ENCODE measurements at regions not wholly inside any gene's neighbourhood (a gene's known extent, or its start where the extent isn't known, plus 50 kb on each side); places are given as distances from the start of the nearest gene placed in this dataset.

GRCh38 chr1:73803380-73803779 is 394.6 kb downstream of the LRRIQ3 start:
- H3K27ac ChIP-seq = no peak overlapping the region
- H3K9me3 ChIP-seq = no peaks in the 10 kb centered on the region
- no peaks in the 10 kb centered on the region for H3K36me3 ChIP-seq
- no peak overlapping the region for H3K4me3 ChIP-seq
- H3K4me1 ChIP-seq = no peaks in the 10 kb centered on the region
- no peak for DNase-seq (ENCODE audit: low spot score)
- H3K27me3 ChIP-seq = no peaks in the 10 kb centered on the region
- TF ChIP-seq CTCF (IDR thresholded peaks at IDR 0.05) = no peak

GRCh38 chr1:73801912-73802429 is 396.0 kb downstream of the LRRIQ3 start:
- H3K27ac ChIP-seq = no peak overlapping the region
- H3K4me3 ChIP-seq = no peak overlapping the region
- DNase-seq (ENCODE audit: low spot score) = no peak
- TF ChIP-seq CTCF (IDR thresholded peaks at IDR 0.05) = no peak
- no peaks in the 10 kb centered on the region for H3K9me3 ChIP-seq
- H3K4me1 ChIP-seq = no peaks in the 10 kb centered on the region
- no peaks in the 10 kb centered on the region for H3K36me3 ChIP-seq
- no peaks in the 10 kb centered on the region for H3K27me3 ChIP-seq

DNA sequence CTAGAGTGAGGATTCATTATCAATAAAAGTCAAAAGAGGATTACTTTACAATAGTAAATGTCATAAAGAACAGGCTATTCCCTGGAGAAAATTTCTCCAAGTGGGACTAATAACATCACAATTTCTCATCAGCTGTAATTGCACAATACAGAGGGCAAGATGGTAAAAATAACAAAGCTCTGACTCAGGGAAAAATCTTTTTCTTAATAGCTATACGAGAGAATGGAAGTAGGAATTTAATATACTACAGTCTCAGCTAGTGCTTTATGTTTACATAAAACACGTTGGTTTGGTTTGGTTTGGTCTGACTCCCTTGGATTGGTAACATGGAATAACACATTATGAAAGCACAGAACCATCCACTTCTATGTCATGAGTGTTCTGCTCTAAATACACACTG is 397.6 kb downstream of the LRRIQ3 start:
- Histone ChIP-seq H3K4me1 (no peaks in the 10 kb centered on the region), H3K27ac (no peak overlapping the region), H3K27me3 (no peaks in the 10 kb centered on the region), H3K36me3 (no peaks in the 10 kb centered on the region), H3K4me3 (no peak overlapping the region), H3K9me3 (no peaks in the 10 kb centered on the region)
- TF ChIP-seq CTCF (IDR thresholded peaks at IDR 0.05) = no peak
- DNase-seq (ENCODE audit: low spot score) = no peak

DNA sequence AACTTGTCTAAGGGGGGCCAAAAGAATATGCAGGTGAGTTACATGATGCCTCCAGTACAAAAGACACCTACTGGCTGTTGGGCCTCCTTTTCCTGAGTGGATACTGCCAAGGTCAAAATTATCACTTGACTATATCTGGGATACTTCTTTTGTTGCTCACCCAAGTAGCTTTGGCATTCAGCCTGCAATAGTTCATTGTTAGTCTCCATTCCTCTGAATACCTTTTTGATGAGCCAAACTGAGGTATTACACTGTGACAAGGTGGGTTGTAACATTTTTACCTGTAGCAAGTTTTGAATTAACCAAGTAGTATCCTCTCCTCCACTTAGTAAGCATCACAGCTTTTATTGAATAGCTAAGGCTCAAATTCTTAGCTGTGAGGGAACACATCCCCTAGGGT is 408.0 kb downstream of the LRRIQ3 start:
- H3K27me3 ChIP-seq = no peaks in the 10 kb centered on the region
- no peaks in the 10 kb centered on the region for H3K9me3 ChIP-seq
- no peaks in the 10 kb centered on the region for H3K4me1 ChIP-seq
- H3K36me3 ChIP-seq = no peaks in the 10 kb centered on the region
- TF ChIP-seq CTCF (IDR thresholded peaks at IDR 0.05) = no peak
- no peak for DNase-seq (ENCODE audit: low spot score)
- no peak overlapping the region for H3K4me3 ChIP-seq
- no peak overlapping the region for H3K27ac ChIP-seq

GRCh38 chr1:73784026-73784425 is 413.9 kb downstream of the LRRIQ3 start:
- TF ChIP-seq CTCF (IDR thresholded peaks at IDR 0.05) = no peak
- no peaks in the 10 kb centered on the region for H3K27me3 ChIP-seq
- no peaks in the 10 kb centered on the region for H3K4me1 ChIP-seq
- H3K36me3 ChIP-seq = no peaks in the 10 kb centered on the region
- H3K4me3 ChIP-seq = no peak overlapping the region
- no peaks in the 10 kb centered on the region for H3K9me3 ChIP-seq
- H3K27ac ChIP-seq = no peak overlapping the region
- DNase-seq (ENCODE audit: low spot score) = no peak

- Histone ChIP-seq H3K4me3 (no peak overlapping the region), H3K4me1 (no peaks in the 10 kb centered on the region), H3K36me3 (no peaks in the 10 kb centered on the region), H3K9me3 (no peaks in the 10 kb centered on the region), H3K27me3 (no peaks in the 10 kb centered on the region), H3K27ac (no peak overlapping the region)
- no peak for DNase-seq (ENCODE audit: low spot score)
- TF ChIP-seq CTCF (IDR thresholded peaks at IDR 0.05) = no peak
Measured at GRCh38 chr1:73783352-73783751, 414.6 kb downstream of the LRRIQ3 start.

Data from right atrium auricular region (tissue), 2 donors.